Astrocyte of the spinal cord (primary cell): ENCODE measurements at regions not wholly inside any gene's neighbourhood (a gene's known extent, or its start where the extent isn't known, plus 50 kb on each side); places are given as distances from the start of the nearest gene placed in this dataset.
"Not testable (repeated sequence)": the region's sequence is repeated elsewhere in the genome, so short reads cannot be mapped to it uniquely, and the experiment has no call there.

ENCODE experiments used
- DNase-seq: peaks from one replicate; pipeline ENCODE4 v3.0.0; 2011; ENCODE audit warnings: low read depth, low spot score
- H3K4me3 ChIP-seq: 2 replicates; pipeline ENCODE4 v1.5.1; 2011; ENCODE audit warnings: low read depth, mild to moderate bottlenecking, low read length, moderate library complexity
- in situ Hi-C: cut with HindIII; loops from 2 replicates; pipeline ENCODE4 v1.10.0; 2017; ENCODE audit warnings: low sequenced_read_pairs
- TF ChIP-seq, protein P1 (sequence below): IDR thresholded peaks from 2 replicates; pipeline ENCODE4 v1.5.1; 2012; ENCODE audit warnings: low read depth, mild to moderate bottlenecking, low read length, inconsistent platforms

DNA sequence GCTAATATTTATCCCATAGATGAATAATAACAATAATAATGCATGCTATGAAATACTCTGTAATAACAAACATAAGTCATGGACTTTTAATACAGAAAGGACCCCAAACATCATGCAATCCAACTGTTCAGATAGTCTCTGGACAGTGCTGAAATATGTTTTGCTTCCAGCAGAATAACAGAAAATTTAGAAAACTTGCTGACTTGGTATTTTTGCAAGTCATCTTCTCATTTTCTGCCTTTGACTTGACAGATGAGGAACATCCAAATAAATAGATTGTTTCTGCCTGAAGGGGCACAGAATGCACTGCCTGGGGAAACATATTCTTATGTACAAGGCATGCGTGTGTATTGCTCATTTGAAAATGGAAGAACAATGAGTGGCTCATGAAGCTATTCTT is 442.4 kb upstream of the GRM7 start:
- in situ Hi-C loops: no loop called here
- no peak for DNase-seq
- H3K4me3 ChIP-seq: no peak overlapping the region
- TF ChIP-seq, protein P1, sequence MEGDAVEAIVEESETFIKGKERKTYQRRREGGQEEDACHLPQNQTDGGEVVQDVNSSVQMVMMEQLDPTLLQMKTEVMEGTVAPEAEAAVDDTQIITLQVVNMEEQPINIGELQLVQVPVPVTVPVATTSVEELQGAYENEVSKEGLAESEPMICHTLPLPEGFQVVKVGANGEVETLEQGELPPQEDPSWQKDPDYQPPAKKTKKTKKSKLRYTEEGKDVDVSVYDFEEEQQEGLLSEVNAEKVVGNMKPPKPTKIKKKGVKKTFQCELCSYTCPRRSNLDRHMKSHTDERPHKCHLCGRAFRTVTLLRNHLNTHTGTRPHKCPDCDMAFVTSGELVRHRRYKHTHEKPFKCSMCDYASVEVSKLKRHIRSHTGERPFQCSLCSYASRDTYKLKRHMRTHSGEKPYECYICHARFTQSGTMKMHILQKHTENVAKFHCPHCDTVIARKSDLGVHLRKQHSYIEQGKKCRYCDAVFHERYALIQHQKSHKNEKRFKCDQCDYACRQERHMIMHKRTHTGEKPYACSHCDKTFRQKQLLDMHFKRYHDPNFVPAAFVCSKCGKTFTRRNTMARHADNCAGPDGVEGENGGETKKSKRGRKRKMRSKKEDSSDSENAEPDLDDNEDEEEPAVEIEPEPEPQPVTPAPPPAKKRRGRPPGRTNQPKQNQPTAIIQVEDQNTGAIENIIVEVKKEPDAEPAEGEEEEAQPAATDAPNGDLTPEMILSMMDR: no peak

DNA sequence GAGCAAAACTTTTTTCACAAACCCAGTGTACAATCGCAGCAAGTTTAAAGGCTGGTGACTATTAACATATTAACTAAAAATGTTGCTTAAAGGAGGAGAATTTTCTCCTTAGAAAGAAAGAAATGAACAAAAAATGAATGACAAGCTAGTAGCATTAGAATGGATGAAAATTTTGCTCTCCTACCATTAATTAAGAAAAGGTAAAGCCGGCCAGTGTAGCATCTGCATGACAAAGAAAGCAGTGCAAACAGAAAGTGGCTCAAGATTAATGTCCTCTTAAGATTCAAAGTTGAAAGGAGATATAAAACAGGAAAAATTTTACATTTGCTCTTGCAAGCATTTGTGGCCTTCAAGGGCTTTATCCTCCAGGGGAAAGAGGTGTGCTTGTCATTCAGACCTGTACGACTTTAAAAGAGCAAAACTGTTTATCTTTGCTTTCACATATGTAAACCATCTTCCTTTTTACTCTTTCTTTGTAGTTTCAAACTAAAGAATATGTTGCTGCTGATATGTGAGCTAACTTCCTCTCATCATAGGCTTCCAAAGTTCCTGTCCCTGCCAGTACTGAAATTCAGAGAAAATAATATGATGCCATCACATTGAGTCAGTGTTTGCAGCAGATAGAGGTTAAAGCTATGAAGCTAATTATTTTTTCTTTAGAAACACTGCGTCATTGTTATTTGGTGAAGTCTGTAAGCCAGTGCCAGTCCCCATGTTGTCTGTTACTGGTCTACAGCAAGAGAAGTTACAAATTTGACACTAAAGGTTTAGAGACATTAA is 439.1 kb upstream of the GRM7 start:
- no peak overlapping the region for H3K4me3 ChIP-seq
- in situ Hi-C loops: no loop called here
- TF ChIP-seq, protein P1: no peak
- DNase-seq: no peak

DNA sequence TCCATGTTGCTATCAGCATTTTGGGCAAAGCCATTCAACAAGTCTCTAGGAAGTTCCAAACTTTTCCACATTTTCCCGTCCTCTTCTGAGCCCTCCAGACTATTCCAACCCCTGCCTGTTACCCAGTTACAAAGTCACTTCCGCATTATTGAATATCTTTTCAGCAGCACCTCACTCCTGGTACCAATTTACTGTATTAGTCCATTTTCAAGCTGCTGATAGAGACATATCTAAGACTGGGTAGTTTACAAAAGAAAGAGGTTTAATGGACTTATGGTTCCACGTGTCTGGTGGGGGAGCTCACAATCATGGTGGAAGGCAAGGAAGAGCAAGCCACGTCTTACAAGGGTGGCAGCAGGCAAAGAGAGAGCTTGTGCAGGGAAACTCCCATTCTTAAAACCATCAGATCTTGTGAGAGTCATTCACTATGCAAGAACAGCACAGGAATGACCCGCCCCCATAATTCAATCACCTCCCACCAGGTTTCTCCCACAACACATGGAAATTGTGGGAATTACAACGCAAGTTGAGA is 435.6 kb upstream of the GRM7 start:
- in situ Hi-C loops: no loop called here
- H3K4me3 ChIP-seq: no peak overlapping the region
- no peak for DNase-seq
- TF ChIP-seq, protein P1: no peak

DNA sequence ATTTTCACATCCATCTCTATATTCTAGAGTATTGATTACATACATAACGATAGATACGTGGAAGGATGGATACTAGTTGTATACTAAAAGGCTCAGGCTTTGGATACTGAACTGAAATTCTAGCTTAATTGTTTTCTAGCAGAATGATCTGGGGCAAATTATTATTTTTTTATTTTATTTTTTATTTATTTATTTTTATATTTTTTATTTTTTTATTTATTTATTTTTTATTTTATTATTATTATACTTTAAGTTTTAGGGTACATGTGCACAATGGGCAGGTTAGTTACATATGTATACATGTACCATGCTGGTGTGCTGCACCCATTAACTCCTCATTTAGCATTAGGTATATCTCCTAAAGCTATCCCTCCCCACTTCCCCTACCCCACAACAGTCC is 432.6 kb upstream of the GRM7 start:
- H3K4me3 ChIP-seq, in situ Hi-C loops: not testable (repeated sequence)

DNA sequence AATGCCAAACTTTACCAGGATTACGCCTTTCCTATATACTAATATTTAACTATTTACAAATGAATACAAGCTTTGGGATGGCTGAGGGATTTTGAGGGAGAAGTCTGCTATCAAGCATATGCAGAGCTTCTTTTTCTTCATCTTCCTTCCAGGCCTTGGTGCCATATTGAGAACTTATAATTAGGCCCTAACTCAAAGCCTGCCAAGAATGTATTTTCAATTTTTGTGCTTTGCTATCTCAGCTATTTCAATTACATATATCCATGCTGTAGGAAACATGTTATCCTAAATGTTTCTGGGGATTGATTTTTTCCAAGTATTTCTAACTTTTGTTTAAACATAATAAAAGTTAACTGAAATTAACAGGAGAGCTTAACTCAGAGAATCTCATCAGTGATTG is 425.0 kb upstream of the GRM7 start:
- H3K4me3 ChIP-seq: no peak overlapping the region
- TF ChIP-seq, protein P1: no peak
- in situ Hi-C loops: no loop called here
- no peak for DNase-seq

More for the DNA sequence above, 432.6 kb upstream of the GRM7 start:
- not testable (repeated sequence) for DNase-seq

DNA sequence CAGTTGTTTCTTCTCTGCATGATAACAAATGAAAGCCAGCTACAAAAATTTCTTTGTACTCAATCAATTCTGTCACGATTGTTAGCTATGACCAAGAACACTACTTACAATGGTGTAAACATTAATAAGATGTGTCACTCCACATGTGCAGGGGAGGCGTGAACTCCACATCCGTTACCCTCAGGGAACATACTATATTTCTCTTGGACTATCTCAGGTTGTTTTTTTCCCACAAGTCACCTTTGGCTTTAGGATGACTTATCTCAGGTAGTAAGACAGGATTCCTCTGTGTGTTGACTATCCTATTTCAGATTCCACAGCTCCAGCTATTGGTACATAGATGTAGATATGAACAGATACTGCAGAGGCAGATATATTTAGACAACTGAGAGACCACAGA is 423.3 kb upstream of the GRM7 start:
- in situ Hi-C loops: no loop called here
- no peak overlapping the region for H3K4me3 ChIP-seq
- DNase-seq: no peak
- TF ChIP-seq, protein P1: no peak

DNA sequence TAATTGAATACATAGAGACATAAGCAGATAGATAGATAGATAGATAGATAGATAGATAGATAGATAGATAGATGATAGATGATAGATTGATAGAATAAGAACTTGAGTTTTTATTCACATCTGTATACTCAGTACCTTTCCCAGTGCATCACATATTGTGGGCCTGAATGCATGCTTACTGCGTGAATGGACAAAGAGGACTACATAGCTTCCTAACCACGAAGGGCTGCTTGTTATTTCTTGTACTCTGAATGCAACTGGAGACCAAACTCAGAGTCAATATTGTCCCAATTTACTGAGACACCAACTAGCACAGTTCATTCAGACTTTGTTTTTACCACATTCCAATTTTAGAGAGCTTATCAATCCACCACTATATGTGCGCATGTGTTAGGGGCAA is 422.9 kb upstream of the GRM7 start:
- no peak overlapping the region for H3K4me3 ChIP-seq
- TF ChIP-seq, protein P1: no peak
- in situ Hi-C loops: no loop called here
- DNase-seq: peak; percentile 50
